GM18873 (cell line): ENCODE measurements at regions not wholly inside any gene's neighbourhood (a gene's known extent, or its start where the extent isn't known, plus 50 kb on each side); places are given as distances from the start of the nearest gene placed in this dataset.

Source experiments
- ATAC-seq: cut with Tn5 transposase; IDR thresholded peaks from one replicate; pipeline ENCODE4 v1.9.1; 2021; ENCODE audit warnings: mild to moderate bottlenecking, moderate library complexity, moderate number of reproducible peaks; ENCODE audit not compliant: unreplicated experiment, low FRiP score

GRCh38 chr19:28242317-28242927 lies 970.5 kb downstream of the UQCRFS1 start:
- no peak for ATAC-seq

DNA sequence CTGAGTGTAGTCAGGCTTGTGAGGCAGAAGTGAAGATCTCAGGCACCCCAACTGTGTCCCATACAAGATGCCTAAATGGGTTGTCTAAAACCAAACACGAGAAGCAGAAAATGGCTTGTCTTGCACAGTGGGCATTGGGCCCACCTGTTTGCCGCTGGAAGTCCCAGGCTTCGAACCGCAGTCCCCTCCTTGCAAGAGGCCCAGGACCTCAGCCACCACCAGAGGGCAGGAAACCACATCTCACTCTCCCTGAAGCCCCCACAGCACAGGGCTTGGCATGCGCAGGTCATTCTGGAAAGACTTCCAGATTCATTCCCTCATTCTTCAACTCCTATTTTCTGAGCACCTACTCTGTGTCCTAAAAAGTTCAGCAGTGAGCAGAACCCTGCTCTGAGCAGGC lies 973.7 kb downstream of the UQCRFS1 start:
- no peak for ATAC-seq

GRCh38 chr19:28238270-28238820 lies 974.6 kb downstream of the UQCRFS1 start:
- ATAC-seq, result no peak

GRCh38 chr19:28235606-28236125 lies 977.3 kb downstream of the UQCRFS1 start:
- no peak for ATAC-seq

- no peak for ATAC-seq
Observed at GRCh38 chr19:28234637-28235036, 978.3 kb downstream of the UQCRFS1 start.

DNA sequence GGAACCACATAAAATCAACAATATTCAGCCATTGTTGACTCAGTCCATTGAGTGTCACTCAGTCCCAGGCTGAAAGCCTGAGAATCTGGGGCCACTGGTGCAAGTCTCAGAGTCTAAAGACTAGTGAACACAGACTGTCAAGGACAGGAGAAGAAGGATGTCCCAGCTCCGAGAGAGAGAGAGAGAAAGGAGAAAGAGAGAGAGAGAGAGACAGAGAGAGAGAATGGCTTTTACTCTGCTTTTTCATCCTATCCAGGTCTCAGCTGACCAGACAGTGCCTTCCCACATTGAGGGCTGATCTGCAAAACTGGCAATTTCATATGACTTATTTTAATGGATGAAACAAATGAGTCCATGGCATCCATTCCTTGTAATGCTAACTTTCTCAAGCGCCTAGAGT lies 984.1 kb downstream of the UQCRFS1 start:
- no peak for ATAC-seq

GRCh38 chr19:28224441-28224840 lies 988.5 kb downstream of the UQCRFS1 start:
- no peak for ATAC-seq

GRCh38 chr19:28221736-28222135 lies 991.2 kb downstream of the UQCRFS1 start:
- no peak for ATAC-seq

GRCh38 chr19:28218728-28219127 lies 994.2 kb downstream of the UQCRFS1 start:
- no peak for ATAC-seq

- no peak for ATAC-seq
Observed at GRCh38 chr19:28217022-28217421, 995.9 kb downstream of the UQCRFS1 start.

DNA sequence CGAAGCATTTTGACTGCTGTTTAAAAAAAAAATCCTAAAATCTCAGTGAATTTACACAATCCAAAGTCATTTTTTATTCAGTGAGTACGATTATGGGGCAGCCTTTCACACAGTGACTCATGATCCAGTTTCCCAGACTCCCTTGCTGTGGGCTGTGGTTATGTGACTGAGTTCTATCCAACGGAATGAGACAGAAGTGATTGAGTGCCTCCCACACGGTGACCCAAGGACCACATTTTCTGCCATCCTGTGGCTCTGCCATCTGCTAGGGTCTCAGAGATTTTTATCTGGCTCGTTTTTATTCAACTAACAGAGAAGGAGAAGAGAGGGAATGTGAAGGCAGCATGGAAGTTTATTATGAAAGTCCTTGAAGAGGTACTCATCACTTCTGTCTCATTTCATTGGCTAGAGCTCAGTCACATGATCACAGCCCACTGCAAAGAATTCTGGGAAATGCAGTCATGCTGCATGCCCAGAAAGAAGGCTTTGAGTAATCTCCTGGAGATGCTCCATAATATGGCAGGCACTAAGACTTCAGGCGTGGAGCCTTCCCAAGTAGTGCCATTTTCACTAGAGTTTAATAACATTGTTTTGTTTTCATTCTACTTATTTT lies 999.4 kb downstream of the UQCRFS1 start:
- ATAC-seq, result no peak

GRCh38 chr19:28210886-28211285 lies 1002.1 kb downstream of the UQCRFS1 start:
- no peak for ATAC-seq

- no peak for ATAC-seq
Observed at GRCh38 chr19:28208745-28209144, 1004.2 kb downstream of the UQCRFS1 start.

GRCh38 chr19:28207244-28207643 lies 1005.7 kb downstream of the UQCRFS1 start:
- no peak for ATAC-seq

DNA sequence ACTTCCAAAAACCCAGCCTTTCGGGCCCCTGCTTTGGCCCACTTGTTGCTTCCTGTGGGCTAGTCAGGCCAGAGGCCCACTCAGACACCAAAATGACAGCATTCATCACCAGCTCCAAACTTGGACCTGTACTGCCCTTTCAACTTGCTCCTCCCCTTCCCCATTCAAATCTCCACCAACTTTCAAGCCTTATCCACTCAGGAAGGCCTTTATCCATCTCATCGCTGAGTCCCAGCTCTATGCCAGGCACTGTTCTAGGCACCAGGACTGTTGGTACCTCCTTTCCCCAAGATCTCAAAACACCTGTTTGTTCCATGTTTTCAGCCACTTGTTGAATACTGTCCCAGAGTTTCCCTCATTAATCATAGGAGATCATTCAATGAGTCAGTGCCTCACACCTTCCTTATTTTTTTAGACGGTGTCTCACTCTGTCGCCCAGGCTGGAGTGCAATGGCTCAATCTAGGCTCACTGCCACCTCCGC lies 1011.4 kb downstream of the UQCRFS1 start:
- no peak for ATAC-seq

DNA sequence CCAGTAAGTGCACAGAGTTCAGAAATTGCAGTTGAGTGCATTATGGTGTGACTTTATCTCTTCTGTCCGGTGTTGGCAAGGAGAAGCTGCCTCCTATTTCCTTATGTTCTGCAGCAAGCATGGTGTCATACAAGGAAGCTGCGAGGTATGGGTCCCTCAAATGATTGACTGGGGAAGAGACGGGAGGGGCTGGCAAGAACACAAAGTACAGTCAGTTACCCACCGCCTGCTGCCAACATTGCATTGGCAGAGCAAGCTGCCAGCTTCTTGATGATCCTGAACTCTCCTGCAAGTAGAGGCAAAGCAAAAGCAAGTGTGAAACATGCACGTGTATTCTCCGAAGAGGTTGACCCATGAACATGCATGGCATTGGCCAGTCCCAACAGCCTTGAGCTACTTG lies 1013.6 kb downstream of the UQCRFS1 start:
- no peak for ATAC-seq

GRCh38 chr19:28196961-28197360 lies 1016.0 kb downstream of the UQCRFS1 start:
- ATAC-seq, result no peak

GRCh38 chr19:28196101-28196500 lies 1016.9 kb downstream of the UQCRFS1 start:
- ATAC-seq, result no peak

- no peak for ATAC-seq
Observed at GRCh38 chr19:28185646-28186045, 1027.3 kb downstream of the UQCRFS1 start.

- no peak for ATAC-seq
Observed at GRCh38 chr19:28184997-28185396, 1028.0 kb downstream of the UQCRFS1 start.

DNA sequence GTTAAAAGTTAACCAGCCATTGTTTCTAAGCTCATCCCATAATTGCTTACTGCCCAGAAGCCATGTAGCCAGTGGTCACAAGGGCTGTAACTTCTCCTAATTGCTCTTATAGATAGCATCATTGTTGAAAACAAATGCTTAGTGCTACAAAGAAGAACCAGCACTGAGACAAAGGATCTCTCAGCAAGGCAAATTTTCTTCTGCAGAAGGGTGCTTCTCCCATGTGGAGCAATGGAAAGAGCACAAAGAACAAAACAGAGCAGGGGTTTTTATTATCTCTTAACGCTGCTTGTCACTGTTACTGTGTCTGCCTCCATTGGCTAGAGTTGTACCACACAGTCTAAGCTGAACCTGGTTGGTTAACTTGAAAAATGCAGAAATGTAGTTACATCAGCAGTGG lies 1036.8 kb downstream of the UQCRFS1 start:
- no peak for ATAC-seq

DNA sequence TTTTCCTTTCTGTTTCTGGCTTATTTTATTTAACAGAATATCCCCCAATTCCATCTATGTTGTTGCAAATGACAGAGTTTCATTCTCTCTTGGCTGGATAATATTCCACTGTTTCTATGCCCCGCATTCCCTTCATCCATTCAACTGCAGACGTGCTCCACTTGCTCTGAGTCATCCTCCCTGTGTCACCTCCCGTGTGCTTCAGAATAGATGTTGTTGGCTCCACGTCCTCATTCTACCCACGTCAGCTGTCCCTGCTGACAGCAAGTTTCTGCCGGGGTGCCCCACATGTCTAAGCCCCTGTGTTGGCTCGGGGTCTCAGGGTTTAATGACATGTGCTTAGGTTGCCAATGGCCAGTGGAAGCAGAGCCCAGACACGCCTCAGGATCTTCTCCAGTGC lies 1041.0 kb downstream of the UQCRFS1 start:
- no peak for ATAC-seq
